HepG2 (cell line): ENCODE measurements at regions not wholly inside any gene's neighbourhood (a gene's known extent, or its start where the extent isn't known, plus 50 kb on each side); places are given as distances from the start of the nearest gene placed in this dataset.

ENCODE experiments used
- EP300 ChIP-seq, 3 experiments: sonication (generic) in 1 of 3; formaldehyde crosslinking in 1 of 3; IDR thresholded peaks; 2 replicates each; pipeline versions ENCODE4 v1.5.1 to v1.6.1; 2011 to 2020; ENCODE audit warnings: low read depth in 2 of 3, low read length in 2 of 3, borderline replicate concordance in 1 of 3, improper control_type of control experiment in 1 of 3, mild to moderate bottlenecking in 1 of 3, missing genetic modification reagents in 1 of 3, moderate library complexity in 1 of 3
- HOXA3 ChIP-seq: sonication (generic); formaldehyde crosslinking; IDR thresholded peaks from 2 replicates; pipeline ENCODE4 v1.5.0; 2020; ENCODE audit warnings: missing genetic modification reagents
- IRF2 ChIP-seq: IDR thresholded peaks from 2 replicates; pipeline ENCODE4 v1.6.1; 2018; ENCODE audit warnings: missing genetic modification reagents, missing compliant biosample characterization
- JUND ChIP-seq: sonication (generic); formaldehyde crosslinking; IDR thresholded peaks from 2 replicates; pipeline ENCODE4 v1.8.0; 2022; ENCODE audit warnings: mild to moderate bottlenecking, missing genetic modification reagents
- KDM1A ChIP-seq: IDR thresholded peaks from 2 replicates; pipeline ENCODE4 v1.6.1; 2016; ENCODE audit warnings: missing compliant biosample characterization
- MED13 ChIP-seq: sonication (generic); formaldehyde crosslinking; IDR thresholded peaks from 2 replicates; pipeline ENCODE4 v1.5.0; 2020; ENCODE audit warnings: missing genetic modification reagents
- MYNN ChIP-seq: sonication (generic); formaldehyde crosslinking; IDR thresholded peaks from 2 replicates; pipeline ENCODE4 v1.4.0; 2020; ENCODE audit warnings: mild to moderate bottlenecking, low read depth, missing genetic modification reagents
- PHF8 ChIP-seq: sonication (generic); formaldehyde crosslinking; IDR thresholded peaks from 2 replicates; pipeline ENCODE4 v1.5.0; 2020; ENCODE audit warnings: missing genetic modification reagents
- ZNF12 ChIP-seq: sonication (generic); formaldehyde crosslinking; IDR thresholded peaks from 2 replicates; pipeline ENCODE4 v1.5.0; 2020; ENCODE audit warnings: missing genetic modification reagents
- TF ChIP-seq, protein P1 (sequence below): sonication (generic); formaldehyde crosslinking; IDR thresholded peaks from 2 replicates; pipeline ENCODE4 v1.5.0; 2020; ENCODE audit warnings: mild to moderate bottlenecking, missing genetic modification reagents, moderate library complexity
- TF ChIP-seq, protein P2 (sequence below): sonication (generic); formaldehyde crosslinking; IDR thresholded peaks from 2 replicates; pipeline ENCODE4 v1.5.0; 2020; ENCODE audit warnings: missing genetic modification reagents, mild to moderate bottlenecking, borderline replicate concordance
- TF ChIP-seq, protein P3 (sequence below): sonication (generic); formaldehyde crosslinking; IDR thresholded peaks from 2 replicates; pipeline ENCODE4 v1.4.0; 2020; ENCODE audit warnings: missing genetic modification reagents, mild to moderate bottlenecking, borderline replicate concordance

DNA sequence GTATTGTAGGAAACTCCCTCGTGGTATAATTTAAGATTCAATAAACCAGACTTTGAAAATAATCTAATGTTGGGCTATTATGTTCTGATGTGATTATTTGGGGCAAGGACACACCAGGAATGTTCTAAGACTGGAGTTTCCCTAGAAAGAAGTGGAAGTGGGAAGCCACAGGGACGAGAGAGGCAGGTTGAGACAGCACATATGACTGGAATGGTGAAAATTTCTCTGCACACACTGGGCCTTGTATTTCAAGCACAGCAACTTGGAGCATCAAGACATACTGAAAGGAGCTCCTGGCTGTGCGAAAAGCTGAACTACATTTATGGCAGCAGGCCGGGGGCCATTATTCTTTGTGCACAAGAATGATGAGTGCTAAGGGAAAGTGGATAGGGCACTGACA lies 98.2 kb downstream of the CETN3 start:
- TF ChIP-seq, protein P1, sequence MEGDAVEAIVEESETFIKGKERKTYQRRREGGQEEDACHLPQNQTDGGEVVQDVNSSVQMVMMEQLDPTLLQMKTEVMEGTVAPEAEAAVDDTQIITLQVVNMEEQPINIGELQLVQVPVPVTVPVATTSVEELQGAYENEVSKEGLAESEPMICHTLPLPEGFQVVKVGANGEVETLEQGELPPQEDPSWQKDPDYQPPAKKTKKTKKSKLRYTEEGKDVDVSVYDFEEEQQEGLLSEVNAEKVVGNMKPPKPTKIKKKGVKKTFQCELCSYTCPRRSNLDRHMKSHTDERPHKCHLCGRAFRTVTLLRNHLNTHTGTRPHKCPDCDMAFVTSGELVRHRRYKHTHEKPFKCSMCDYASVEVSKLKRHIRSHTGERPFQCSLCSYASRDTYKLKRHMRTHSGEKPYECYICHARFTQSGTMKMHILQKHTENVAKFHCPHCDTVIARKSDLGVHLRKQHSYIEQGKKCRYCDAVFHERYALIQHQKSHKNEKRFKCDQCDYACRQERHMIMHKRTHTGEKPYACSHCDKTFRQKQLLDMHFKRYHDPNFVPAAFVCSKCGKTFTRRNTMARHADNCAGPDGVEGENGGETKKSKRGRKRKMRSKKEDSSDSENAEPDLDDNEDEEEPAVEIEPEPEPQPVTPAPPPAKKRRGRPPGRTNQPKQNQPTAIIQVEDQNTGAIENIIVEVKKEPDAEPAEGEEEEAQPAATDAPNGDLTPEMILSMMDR (CRISPR knock-in tag) = no peak
- TF ChIP-seq, protein P2, sequence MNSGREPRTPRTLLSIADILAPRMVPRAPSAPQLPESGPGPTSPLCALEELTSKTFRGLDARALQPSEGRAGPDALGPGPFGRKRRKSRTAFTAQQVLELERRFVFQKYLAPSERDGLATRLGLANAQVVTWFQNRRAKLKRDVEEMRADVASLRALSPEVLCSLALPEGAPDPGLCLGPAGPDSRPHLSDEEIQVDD (CRISPR knock-in tag) = no peak
- TF ChIP-seq EP300 (IDR thresholded peaks at IDR 0.05; ENCODE audit: low read depth in 2 of 2, low read length in 2 of 2) (no peak), EP300 (CRISPR knock-in tag; IDR thresholded peaks at IDR 0.05; ENCODE audit: borderline replicate concordance) (no peak), IRF2 (CRISPR knock-in tag) (no peak), MED13 (CRISPR knock-in tag) (no peak), PHF8 (no peak), JUND (CRISPR knock-in tag) (no peak), KDM1A (CRISPR knock-in tag) (no peak), HOXA3 (CRISPR knock-in tag) (no peak), MYNN (CRISPR knock-in tag) (no peak), ZNF12 (CRISPR knock-in tag) (no peak)
- TF ChIP-seq, protein P3, sequence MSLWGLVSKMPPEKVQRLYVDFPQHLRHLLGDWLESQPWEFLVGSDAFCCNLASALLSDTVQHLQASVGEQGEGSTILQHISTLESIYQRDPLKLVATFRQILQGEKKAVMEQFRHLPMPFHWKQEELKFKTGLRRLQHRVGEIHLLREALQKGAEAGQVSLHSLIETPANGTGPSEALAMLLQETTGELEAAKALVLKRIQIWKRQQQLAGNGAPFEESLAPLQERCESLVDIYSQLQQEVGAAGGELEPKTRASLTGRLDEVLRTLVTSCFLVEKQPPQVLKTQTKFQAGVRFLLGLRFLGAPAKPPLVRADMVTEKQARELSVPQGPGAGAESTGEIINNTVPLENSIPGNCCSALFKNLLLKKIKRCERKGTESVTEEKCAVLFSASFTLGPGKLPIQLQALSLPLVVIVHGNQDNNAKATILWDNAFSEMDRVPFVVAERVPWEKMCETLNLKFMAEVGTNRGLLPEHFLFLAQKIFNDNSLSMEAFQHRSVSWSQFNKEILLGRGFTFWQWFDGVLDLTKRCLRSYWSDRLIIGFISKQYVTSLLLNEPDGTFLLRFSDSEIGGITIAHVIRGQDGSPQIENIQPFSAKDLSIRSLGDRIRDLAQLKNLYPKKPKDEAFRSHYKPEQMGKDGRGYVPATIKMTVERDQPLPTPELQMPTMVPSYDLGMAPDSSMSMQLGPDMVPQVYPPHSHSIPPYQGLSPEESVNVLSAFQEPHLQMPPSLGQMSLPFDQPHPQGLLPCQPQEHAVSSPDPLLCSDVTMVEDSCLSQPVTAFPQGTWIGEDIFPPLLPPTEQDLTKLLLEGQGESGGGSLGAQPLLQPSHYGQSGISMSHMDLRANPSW = no peak
